ENCODE measurements at regions not wholly inside any gene's neighbourhood (a gene's known extent, or its start where the extent isn't known, plus 50 kb on each side); places are given as distances from the start of the nearest gene placed in this dataset.
A peak's percentile ranks its signal among the peaks of the same experiment; 100 is the strongest.

DNA sequence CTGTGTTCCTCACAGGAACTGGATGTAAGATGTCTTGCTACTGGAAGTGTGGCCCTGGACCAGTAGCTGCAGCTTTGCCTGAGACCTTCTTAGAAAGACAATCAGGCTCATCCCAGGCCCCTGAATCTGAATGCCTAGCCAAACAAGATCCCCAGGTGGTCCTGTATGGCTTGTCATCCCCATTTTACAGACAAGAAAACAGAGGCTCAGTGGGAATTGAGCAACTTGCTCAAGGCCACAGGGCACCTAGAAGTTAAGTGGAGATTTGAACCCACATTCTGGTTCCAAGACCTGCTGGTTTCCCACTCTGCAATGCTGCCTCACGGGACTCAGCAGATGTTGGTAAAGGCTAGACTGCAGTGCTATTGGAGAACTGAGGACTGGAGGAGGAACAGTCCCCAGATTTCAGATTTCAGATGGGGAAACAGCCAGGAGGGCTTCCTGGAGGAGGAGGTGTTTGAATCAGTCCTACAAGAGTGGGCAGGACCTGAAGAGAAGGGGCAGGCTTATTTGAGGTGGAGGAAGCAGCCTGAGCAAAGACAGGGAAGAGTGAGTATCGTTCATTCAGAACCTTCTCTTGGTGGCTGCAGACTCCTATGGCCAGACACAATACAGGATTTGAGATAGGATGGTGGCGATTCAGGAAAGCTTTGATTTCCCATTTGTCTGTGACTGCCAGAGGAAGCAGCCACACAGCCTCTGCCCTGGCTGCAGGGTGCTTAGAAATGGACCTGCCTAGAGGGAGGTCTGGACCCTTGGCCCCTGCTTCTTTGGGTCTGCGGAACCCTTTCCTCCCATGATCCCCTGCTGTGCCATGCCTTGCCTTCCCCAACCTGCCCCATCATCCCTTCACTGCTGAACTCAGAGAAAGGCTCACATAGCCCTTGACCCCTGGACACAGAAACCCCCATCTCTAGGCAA, 233.4 kb upstream of the NLRP1 start:
- no peak for DNase-seq (ENCODE audit: low spot score)
- ATAC-seq, result no peak
- no peaks in the 10 kb centered on the region for H3K36me3 ChIP-seq (ENCODE audit: insufficient read depth)
- no peaks in the 10 kb centered on the region for H3K27me3 ChIP-seq (ENCODE audit: insufficient read depth)
- no peak overlapping the region for H2AFZ ChIP-seq
- Mint-ChIP-seq H3K4me1 (peaks cover 22% of the 10 kb centered on the region), H3K27ac (no peak overlapping the region), H3K36me3 (ENCODE audit: low read depth) (peaks cover 7% of the 10 kb centered on the region), H3K27me3 (ENCODE audit: insufficient read depth, low read depth, poor library complexity) (peaks cover 3% of the 10 kb centered on the region), H3K4me3 (no peak overlapping the region), H3K9me3 (peaks cover 7% of the 10 kb centered on the region)
- H4K20me1 ChIP-seq (replicated peaks; ENCODE audit: insufficient read depth), result no peaks in the 10 kb centered on the region
- H3K4me1 ChIP-seq (ENCODE audit: insufficient read depth), result peaks cover 13% of the 10 kb centered on the region; the same call in 1 of the 2 replicates
- H3K4me2 ChIP-seq, result peak overlapping the region; percentile 51; the same call in 1 of the 2 replicates
- no peak overlapping the region for H3K4me3 ChIP-seq
- no peaks in the 10 kb centered on the region; the same call in 1 of the 2 replicates for H3K9me2 ChIP-seq (ENCODE audit: insufficient read depth)
- H3F3A ChIP-seq (replicated peaks; ENCODE audit: low read depth), result no peaks in the 10 kb centered on the region
- H3K79me2 ChIP-seq (replicated peaks; ENCODE audit: insufficient read depth), result no peaks in the 10 kb centered on the region
- no peak overlapping the region for H3K27ac ChIP-seq (ENCODE audit: low read depth)
- TF ChIP-seq ZNF331 (CRISPR knock-in tag; IDR thresholded peaks at IDR 0.05; ENCODE audit: low read depth) (no peak), EZH2 (IDR thresholded peaks at IDR 0.05; ENCODE audit: low read depth, unreplicated experiment) (no peak), POLR2AphosphoS5 (IDR thresholded peaks at IDR 0.05; ENCODE audit: low read depth) (no peak), JUNB (IDR thresholded peaks at IDR 0.05; ENCODE audit: unreplicated experiment) (no peak), ZNF462 (CRISPR knock-in tag; IDR thresholded peaks at IDR 0.05) (no peak), ZNF114 (CRISPR knock-in tag; IDR thresholded peaks at IDR 0.05) (no peak), STAT1 (IDR thresholded peaks at IDR 0.05; ENCODE audit: unreplicated experiment) (no peak), NANOG (IDR thresholded peaks at IDR 0.05; ENCODE audit: borderline replicate concordance) (no peak), CREB1 (CRISPR knock-in tag; IDR thresholded peaks at IDR 0.05; ENCODE audit: low read depth) (no peak), EZH2phosphoT487 (IDR thresholded peaks at IDR 0.05; ENCODE audit: unreplicated experiment) (no peak)
- TF ChIP-seq, protein P1, sequence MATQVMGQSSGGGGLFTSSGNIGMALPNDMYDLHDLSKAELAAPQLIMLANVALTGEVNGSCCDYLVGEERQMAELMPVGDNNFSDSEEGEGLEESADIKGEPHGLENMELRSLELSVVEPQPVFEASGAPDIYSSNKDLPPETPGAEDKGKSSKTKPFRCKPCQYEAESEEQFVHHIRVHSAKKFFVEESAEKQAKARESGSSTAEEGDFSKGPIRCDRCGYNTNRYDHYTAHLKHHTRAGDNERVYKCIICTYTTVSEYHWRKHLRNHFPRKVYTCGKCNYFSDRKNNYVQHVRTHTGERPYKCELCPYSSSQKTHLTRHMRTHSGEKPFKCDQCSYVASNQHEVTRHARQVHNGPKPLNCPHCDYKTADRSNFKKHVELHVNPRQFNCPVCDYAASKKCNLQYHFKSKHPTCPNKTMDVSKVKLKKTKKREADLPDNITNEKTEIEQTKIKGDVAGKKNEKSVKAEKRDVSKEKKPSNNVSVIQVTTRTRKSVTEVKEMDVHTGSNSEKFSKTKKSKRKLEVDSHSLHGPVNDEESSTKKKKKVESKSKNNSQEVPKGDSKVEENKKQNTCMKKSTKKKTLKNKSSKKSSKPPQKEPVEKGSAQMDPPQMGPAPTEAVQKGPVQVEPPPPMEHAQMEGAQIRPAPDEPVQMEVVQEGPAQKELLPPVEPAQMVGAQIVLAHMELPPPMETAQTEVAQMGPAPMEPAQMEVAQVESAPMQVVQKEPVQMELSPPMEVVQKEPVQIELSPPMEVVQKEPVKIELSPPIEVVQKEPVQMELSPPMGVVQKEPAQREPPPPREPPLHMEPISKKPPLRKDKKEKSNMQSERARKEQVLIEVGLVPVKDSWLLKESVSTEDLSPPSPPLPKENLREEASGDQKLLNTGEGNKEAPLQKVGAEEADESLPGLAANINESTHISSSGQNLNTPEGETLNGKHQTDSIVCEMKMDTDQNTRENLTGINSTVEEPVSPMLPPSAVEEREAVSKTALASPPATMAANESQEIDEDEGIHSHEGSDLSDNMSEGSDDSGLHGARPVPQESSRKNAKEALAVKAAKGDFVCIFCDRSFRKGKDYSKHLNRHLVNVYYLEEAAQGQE (IDR thresholded peaks at IDR 0.05; ENCODE audit: unreplicated experiment), result no peak
- TF ChIP-seq, protein P2, sequence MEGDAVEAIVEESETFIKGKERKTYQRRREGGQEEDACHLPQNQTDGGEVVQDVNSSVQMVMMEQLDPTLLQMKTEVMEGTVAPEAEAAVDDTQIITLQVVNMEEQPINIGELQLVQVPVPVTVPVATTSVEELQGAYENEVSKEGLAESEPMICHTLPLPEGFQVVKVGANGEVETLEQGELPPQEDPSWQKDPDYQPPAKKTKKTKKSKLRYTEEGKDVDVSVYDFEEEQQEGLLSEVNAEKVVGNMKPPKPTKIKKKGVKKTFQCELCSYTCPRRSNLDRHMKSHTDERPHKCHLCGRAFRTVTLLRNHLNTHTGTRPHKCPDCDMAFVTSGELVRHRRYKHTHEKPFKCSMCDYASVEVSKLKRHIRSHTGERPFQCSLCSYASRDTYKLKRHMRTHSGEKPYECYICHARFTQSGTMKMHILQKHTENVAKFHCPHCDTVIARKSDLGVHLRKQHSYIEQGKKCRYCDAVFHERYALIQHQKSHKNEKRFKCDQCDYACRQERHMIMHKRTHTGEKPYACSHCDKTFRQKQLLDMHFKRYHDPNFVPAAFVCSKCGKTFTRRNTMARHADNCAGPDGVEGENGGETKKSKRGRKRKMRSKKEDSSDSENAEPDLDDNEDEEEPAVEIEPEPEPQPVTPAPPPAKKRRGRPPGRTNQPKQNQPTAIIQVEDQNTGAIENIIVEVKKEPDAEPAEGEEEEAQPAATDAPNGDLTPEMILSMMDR (conservative IDR thresholded peaks at IDR 0.05; ENCODE audit: low read depth in 2 of 2), result no peak
- TF ChIP-seq, protein P3, sequence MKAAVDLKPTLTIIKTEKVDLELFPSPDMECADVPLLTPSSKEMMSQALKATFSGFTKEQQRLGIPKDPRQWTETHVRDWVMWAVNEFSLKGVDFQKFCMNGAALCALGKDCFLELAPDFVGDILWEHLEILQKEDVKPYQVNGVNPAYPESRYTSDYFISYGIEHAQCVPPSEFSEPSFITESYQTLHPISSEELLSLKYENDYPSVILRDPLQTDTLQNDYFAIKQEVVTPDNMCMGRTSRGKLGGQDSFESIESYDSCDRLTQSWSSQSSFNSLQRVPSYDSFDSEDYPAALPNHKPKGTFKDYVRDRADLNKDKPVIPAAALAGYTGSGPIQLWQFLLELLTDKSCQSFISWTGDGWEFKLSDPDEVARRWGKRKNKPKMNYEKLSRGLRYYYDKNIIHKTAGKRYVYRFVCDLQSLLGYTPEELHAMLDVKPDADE (IDR thresholded peaks at IDR 0.05), result no peak
